SK-N-SH treated with all-trans-retinoic acid at 6 μM for 48 hours (cell line): ENCODE measurements at regions not wholly inside any gene's neighbourhood (a gene's known extent, or its start where the extent isn't known, plus 50 kb on each side); places are given as distances from the start of the nearest gene placed in this dataset.

ENCODE experiments used
- ATAC-seq: fragments of 200-7000 bp; cut with Tn5 transposase; 3 replicates; pipeline ENCODE4 v1.9.1; 2020; ENCODE audit warnings: mild to moderate bottlenecking, moderate library complexity
- ARNTL ChIP-seq: fragments of 450-650 bp; formaldehyde crosslinking; IDR thresholded peaks from 2 replicates; pipeline ENCODE4 v1.5.0; 2020; ENCODE audit warnings: low read depth, mild to moderate bottlenecking, moderate library complexity, borderline replicate concordance
- BACH2 ChIP-seq: fragments of 250-450 bp; sonication (Bioruptor Pico); IDR thresholded peaks from 2 replicates; pipeline ENCODE4 v1.9.0; 2021; ENCODE audit warnings: mild to moderate bottlenecking, borderline replicate concordance
- CSDC2 ChIP-seq: fragments of 250-450 bp; sonication (Bioruptor Pico); IDR thresholded peaks from 2 replicates; pipeline ENCODE4 v1.5.0; 2020; ENCODE audit warnings: mild to moderate bottlenecking, moderate library complexity
- ESRRG ChIP-seq: fragments of 250-450 bp; sonication (Bioruptor Pico); IDR thresholded peaks from 2 replicates; pipeline ENCODE4 v1.6.1; 2021; ENCODE audit warnings: mild to moderate bottlenecking
- GLIS3 ChIP-seq: fragments of 250-450 bp; sonication (Bioruptor Pico); IDR thresholded peaks from 2 replicates; pipeline ENCODE4 v1.5.0; 2020; ENCODE audit warnings: mild to moderate bottlenecking, moderate library complexity
- ISL1 ChIP-seq: fragments of 250-450 bp; sonication (Bioruptor Pico); IDR thresholded peaks from 2 replicates; pipeline ENCODE4 v2.1.2; 2022; ENCODE audit warnings: mild to moderate bottlenecking, moderate library complexity
- OSR1 ChIP-seq: fragments of 250-450 bp; sonication (Bioruptor Pico); IDR thresholded peaks from 2 replicates; pipeline ENCODE4 v1.8.0; 2022; ENCODE audit warnings: moderate library complexity, mild to moderate bottlenecking, inconsistent platforms
- PPARA ChIP-seq: fragments of 250-450 bp; sonication (Bioruptor Pico); IDR thresholded peaks from 2 replicates; pipeline ENCODE4 v1.5.0; 2020; ENCODE audit warnings: mild to moderate bottlenecking, borderline replicate concordance
- RARB ChIP-seq: fragments of 250-450 bp; sonication (Bioruptor Pico); IDR thresholded peaks from 2 replicates; pipeline ENCODE4 v1.8.0; 2021; ENCODE audit warnings: mild to moderate bottlenecking, moderate library complexity
- SNAI2 ChIP-seq: fragments of 250-450 bp; sonication (Bioruptor Pico); IDR thresholded peaks from 2 replicates; pipeline ENCODE4 v1.5.0; 2020; ENCODE audit warnings: mild to moderate bottlenecking, moderate library complexity
- TCF4 ChIP-seq: fragments of 250-450 bp; sonication (Bioruptor Pico); IDR thresholded peaks from 2 replicates; pipeline ENCODE4 v1.8.0; 2021; ENCODE audit warnings: mild to moderate bottlenecking, moderate library complexity, borderline replicate concordance
- TOX ChIP-seq: fragments of 250-450 bp; sonication (Bioruptor Pico); IDR thresholded peaks from 2 replicates; pipeline ENCODE4 v1.8.0; 2021; ENCODE audit warnings: mild to moderate bottlenecking, moderate library complexity, borderline replicate concordance
- ZC3H10 ChIP-seq: fragments of 250-450 bp; sonication (Bioruptor Pico); IDR thresholded peaks from 2 replicates; pipeline ENCODE4 v1.5.1; 2021; ENCODE audit warnings: mild to moderate bottlenecking, moderate library complexity
- ZFP3 ChIP-seq: fragments of 250-450 bp; sonication (Bioruptor Pico); IDR thresholded peaks from 2 replicates; pipeline ENCODE4 v1.5.0; 2020; ENCODE audit warnings: mild to moderate bottlenecking, moderate library complexity
- ZFP30 ChIP-seq: fragments of 450-650 bp; formaldehyde crosslinking; IDR thresholded peaks from 2 replicates; pipeline ENCODE4 v1.5.0; 2022; ENCODE audit warnings: mild to moderate bottlenecking, moderate library complexity
- ZNF70 ChIP-seq: fragments of 450-650 bp; formaldehyde crosslinking; IDR thresholded peaks from 2 replicates; pipeline ENCODE4 v1.5.0; 2020; ENCODE audit warnings: mild to moderate bottlenecking, moderate library complexity
- ZNF8 ChIP-seq: fragments of 450-650 bp; formaldehyde crosslinking; IDR thresholded peaks from 2 replicates; pipeline ENCODE4 v1.5.0; 2020; ENCODE audit warnings: mild to moderate bottlenecking, moderate library complexity
- TF ChIP-seq, protein P1 (sequence below): fragments of 250-450 bp; sonication (Bioruptor Pico); IDR thresholded peaks from 2 replicates; pipeline ENCODE4 v1.8.0; 2020; ENCODE audit warnings: mild to moderate bottlenecking, moderate library complexity, borderline replicate concordance
- TF ChIP-seq, protein P2 (sequence below): fragments of 250-450 bp; sonication (Bioruptor Pico); IDR thresholded peaks from 2 replicates; pipeline ENCODE4 v1.8.0; 2021; ENCODE audit warnings: low read depth, mild to moderate bottlenecking, moderate library complexity, borderline replicate concordance
- TF ChIP-seq, protein P3 (sequence below): fragments of 250-450 bp; sonication (Bioruptor Pico); IDR thresholded peaks from 2 replicates; pipeline ENCODE4 v1.5.1; 2020; ENCODE audit warnings: low read depth, mild to moderate bottlenecking, moderate library complexity
- TF ChIP-seq, protein P4 (sequence below): fragments of 250-450 bp; sonication (Bioruptor Pico); IDR thresholded peaks from 2 replicates; pipeline ENCODE4 v1.5.1; 2021; ENCODE audit warnings: mild to moderate bottlenecking, moderate library complexity

DNA sequence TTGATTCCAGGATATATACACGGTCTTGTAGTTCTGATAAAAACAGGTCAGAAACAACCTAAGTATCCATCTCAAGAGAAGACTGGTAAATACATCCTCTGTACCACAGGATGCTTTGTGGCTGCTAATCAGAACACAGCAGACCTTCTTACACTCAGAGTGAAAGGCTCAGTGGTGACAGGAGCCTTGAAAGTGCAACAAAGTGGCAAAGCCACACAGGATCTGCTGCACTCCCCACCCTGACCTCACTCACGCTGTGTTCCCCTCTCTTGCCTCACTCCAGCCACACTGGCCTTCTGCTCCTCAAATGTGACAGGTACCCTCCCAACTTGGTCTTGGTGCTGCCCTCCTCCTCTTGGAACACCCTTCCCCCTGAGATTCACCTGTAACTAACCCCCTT is 98.1 kb upstream of the GRIP1 start:
- TF ChIP-seq BACH2 (CRISPR knock-in tag) (no peak), ZNF8 (no peak), ISL1 (CRISPR knock-in tag) (no peak), PPARA (CRISPR knock-in tag) (no peak), ZFP3 (no peak), SNAI2 (no peak), RARB (no peak), ARNTL (CRISPR knock-in tag) (no peak), CSDC2 (CRISPR knock-in tag) (no peak)
- TF ChIP-seq, protein P1, sequence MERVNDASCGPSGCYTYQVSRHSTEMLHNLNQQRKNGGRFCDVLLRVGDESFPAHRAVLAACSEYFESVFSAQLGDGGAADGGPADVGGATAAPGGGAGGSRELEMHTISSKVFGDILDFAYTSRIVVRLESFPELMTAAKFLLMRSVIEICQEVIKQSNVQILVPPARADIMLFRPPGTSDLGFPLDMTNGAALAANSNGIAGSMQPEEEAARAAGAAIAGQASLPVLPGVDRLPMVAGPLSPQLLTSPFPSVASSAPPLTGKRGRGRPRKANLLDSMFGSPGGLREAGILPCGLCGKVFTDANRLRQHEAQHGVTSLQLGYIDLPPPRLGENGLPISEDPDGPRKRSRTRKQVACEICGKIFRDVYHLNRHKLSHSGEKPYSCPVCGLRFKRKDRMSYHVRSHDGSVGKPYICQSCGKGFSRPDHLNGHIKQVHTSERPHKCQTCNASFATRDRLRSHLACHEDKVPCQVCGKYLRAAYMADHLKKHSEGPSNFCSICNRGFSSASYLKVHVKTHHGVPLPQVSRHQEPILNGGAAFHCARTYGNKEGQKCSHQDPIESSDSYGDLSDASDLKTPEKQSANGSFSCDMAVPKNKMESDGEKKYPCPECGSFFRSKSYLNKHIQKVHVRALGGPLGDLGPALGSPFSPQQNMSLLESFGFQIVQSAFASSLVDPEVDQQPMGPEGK (CRISPR knock-in tag) = no peak
- TF ChIP-seq, protein P2, sequence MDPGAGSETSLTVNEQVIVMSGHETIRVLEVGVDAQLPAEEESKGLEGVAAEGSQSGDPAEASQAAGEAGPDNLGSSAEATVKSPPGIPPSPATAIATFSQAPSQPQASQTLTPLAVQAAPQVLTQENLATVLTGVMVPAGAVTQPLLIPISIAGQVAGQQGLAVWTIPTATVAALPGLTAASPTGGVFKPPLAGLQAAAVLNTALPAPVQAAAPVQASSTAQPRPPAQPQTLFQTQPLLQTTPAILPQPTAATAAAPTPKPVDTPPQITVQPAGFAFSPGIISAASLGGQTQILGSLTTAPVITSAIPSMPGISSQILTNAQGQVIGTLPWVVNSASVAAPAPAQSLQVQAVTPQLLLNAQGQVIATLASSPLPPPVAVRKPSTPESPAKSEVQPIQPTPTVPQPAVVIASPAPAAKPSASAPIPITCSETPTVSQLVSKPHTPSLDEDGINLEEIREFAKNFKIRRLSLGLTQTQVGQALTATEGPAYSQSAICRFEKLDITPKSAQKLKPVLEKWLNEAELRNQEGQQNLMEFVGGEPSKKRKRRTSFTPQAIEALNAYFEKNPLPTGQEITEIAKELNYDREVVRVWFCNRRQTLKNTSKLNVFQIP (CRISPR knock-in tag) = no peak
- TF ChIP-seq, protein P3, sequence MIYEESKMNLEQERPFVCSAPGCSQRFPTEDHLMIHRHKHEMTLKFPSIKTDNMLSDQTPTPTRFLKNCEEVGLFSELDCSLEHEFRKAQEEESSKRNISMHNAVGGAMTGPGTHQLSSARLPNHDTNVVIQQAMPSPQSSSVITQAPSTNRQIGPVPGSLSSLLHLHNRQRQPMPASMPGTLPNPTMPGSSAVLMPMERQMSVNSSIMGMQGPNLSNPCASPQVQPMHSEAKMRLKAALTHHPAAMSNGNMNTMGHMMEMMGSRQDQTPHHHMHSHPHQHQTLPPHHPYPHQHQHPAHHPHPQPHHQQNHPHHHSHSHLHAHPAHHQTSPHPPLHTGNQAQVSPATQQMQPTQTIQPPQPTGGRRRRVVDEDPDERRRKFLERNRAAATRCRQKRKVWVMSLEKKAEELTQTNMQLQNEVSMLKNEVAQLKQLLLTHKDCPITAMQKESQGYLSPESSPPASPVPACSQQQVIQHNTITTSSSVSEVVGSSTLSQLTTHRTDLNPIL (CRISPR knock-in tag) = no peak
- TF ChIP-seq, all 23 proteins: peak for 0
- ATAC-seq = no peak

DNA sequence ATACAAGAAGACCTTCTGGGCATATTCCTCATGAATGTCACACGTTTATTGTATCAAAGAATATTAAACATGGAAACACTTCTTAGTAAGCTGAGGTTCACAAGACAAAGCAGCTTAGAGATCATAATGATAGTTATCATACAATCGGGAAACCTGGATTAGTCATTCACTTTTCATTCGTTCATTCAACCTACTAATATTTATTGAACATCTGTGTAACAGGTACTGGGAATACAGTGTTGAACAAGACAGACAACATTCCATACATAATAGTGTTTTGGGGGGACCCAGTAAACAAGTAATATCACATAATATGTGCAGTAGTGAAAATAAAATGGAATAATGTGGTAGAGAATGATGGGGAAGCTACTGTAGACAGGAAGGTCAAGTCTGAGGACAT is 100.6 kb upstream of the GRIP1 start:
- ATAC-seq = no peak
- no peak for TF ChIP-seq ZC3H10
- TF ChIP-seq ZNF70 (CRISPR knock-in tag) = no peak
- TF ChIP-seq CSDC2 (CRISPR knock-in tag) = no peak
- no peak for TF ChIP-seq TCF4 (CRISPR knock-in tag)
- no peak for TF ChIP-seq BACH2 (CRISPR knock-in tag)
- TF ChIP-seq OSR1 (CRISPR knock-in tag) = no peak
- no peak for TF ChIP-seq ZFP30
- TF ChIP-seq, protein P4, sequence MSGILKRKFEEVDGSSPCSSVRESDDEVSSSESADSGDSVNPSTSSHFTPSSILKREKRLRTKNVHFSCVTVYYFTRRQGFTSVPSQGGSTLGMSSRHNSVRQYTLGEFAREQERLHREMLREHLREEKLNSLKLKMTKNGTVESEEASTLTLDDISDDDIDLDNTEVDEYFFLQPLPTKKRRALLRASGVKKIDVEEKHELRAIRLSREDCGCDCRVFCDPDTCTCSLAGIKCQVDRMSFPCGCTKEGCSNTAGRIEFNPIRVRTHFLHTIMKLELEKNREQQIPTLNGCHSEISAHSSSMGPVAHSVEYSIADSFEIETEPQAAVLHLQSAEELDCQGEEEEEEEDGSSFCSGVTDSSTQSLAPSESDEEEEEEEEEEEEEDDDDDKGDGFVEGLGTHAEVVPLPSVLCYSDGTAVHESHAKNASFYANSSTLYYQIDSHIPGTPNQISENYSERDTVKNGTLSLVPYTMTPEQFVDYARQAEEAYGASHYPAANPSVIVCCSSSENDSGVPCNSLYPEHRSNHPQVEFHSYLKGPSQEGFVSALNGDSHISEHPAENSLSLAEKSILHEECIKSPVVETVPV (CRISPR knock-in tag) = no peak
- TF ChIP-seq ZNF8 = no peak

DNA sequence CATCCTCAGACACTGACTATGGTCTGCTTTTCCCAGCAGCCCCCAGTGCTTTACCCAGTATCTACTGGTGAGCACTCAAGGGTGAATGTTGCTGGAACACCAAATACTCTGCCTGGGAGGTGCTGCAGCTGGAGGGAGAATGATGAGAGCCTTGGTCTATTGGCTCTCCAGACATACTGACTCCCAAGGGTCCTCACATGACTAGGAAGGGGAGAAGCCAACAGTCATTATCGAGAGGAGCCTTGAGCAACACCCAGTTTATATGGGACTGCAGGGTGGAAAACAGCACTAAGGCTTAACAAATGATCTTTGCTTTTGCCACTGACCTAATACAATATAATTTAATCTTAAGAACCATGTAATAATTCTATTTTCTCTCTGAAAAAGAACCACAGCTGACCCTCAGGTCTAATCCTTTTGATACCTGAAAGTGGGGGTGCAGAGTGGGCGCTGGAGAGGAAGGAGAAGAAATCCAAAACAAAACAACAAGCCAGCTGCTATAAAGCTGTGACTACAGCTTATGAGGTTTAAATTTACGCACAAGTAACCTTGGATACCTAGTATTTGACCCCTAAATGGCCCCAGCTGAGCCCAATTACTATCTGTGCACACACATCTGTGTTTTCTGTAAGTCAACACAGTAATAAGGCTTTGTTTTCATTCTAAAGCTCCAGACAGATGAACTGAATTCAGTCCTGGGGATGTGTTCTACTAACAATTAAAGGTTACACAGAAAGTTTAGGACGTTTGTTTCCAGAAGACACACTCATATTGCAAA is 107.8 kb upstream of the GRIP1 start:
- no peak for TF ChIP-seq GLIS3 (CRISPR knock-in tag)
- TF ChIP-seq RARB = no peak
- no peak for TF ChIP-seq TOX (CRISPR knock-in tag)
- no peak for TF ChIP-seq ZNF8
- no peak for TF ChIP-seq ESRRG (CRISPR knock-in tag)
- TF ChIP-seq CSDC2 (CRISPR knock-in tag) = no peak
- no peak for ATAC-seq

DNA sequence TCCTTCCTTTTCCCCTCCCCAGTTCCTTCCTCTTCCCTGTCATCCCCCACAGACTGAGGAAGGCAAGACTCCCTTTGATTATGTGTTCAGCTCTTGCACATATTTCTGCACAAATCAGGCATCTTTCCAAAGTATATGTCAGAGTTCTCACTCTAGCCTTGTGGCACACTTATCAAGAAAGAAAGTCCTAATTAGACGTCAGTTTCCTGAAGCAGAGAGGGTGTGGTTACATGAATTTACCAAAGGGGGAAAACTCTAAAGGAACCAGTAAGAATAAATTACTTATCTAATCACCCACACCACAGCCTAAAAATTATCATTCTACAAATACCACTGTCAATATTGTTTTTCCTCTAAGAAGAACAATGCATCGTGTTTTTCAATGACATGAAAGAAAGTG is 120.7 kb upstream of the GRIP1 start:
- TF ChIP-seq SNAI2 (no peak), ARNTL (CRISPR knock-in tag) (no peak), ZNF70 (CRISPR knock-in tag) (no peak), ZNF8 (no peak), ZFP30 (no peak), CSDC2 (CRISPR knock-in tag) (no peak)
- TF ChIP-seq, protein P3 (CRISPR knock-in tag) = no peak
- TF ChIP-seq, protein P1 (CRISPR knock-in tag) = no peak
- no peak for ATAC-seq
